Body of pancreas (tissue), 4 donors: ENCODE measurements at regions not wholly inside any gene's neighbourhood (a gene's known extent, or its start where the extent isn't known, plus 50 kb on each side); places are given as distances from the start of the nearest gene placed in this dataset.

Experiments used
- ATAC-seq: fragments of 150-250 bp; one replicate; pipeline ENCODE4 v1.9.1; 2016
- DNase-seq, 4 donors: peaks; one replicate each; pipeline ENCODE4 v3.0.0-alpha.2; 2019
- H3K27ac ChIP-seq, 4 donors: fragments of 200-600 bp; sonication (generic); 1 replicate in 3 of 4; 2 replicates in 1 of 4; pipeline versions ENCODE4 v1.5.1 to v1.6.1; 2016 to 2019; ENCODE audit warnings: mild to moderate bottlenecking in 1 of 4, mixed read lengths in 1 of 4, moderate library complexity in 1 of 4
- H3K27me3 ChIP-seq, 2 donors: fragments of 200-600 bp; sonication (generic); one replicate each; pipeline ENCODE4 v1.6.0; 2016; ENCODE audit warnings: mild to moderate bottlenecking in 1 of 2
- H3K36me3 ChIP-seq, 2 donors: fragments of 200-600 bp; sonication (generic); replicated peaks in 1 of 2; 2 replicates each; pipeline ENCODE4 v1.5.1; 2016; ENCODE audit warnings: low read depth in 2 of 2; ENCODE audit not compliant: insufficient read depth in 1 of 2
- H3K4me1 ChIP-seq: fragments of 200-600 bp; sonication (generic); one replicate; pipeline ENCODE4 v1.6.0; 2016
- H3K4me3 ChIP-seq, 2 donors: fragments of 200-600 bp; sonication (generic); 1 replicate in 1 of 2; 2 replicates in 1 of 2; pipeline ENCODE4 v1.5.1; 2016 to 2019
- H3K9me3 ChIP-seq, 3 donors: fragments of 200-600 bp; sonication (generic); 1 replicate in 2 of 3; 2 replicates in 1 of 3; pipeline ENCODE4 v1.5.1; 2016
- CTCF ChIP-seq, 7 experiments: fragments of 450-650 bp in 4 of 7; fragments of 200-600 bp in 3 of 7; sonication (generic) in 3 of 7; IDR thresholded peaks; one replicate each; pipeline ENCODE4 v1.5.1; 2016 to 2019; ENCODE audit warnings: antibody characterized with exemption in 7 of 7
- POLR2A ChIP-seq, 3 donors: fragments of 450-650 bp; IDR thresholded peaks; one replicate each; pipeline ENCODE4 v1.6.1; 2016; ENCODE audit warnings: antibody characterized with exemption in 3 of 3, mild to moderate bottlenecking in 2 of 3
- WGBS, 2 donors: methylation state at CpG; one replicate each; pipeline ENCODE4 v1.1.5; 2017; 5-methylcytosine and 5-hydroxymethylcytosine counted together
- intact Hi-C: fragments of 100-400 bp; cut with DNase I; formaldehyde crosslinking; loops from one replicate; pipeline ENCODE4 v1.15.1; 2023

- ATAC-seq (peak; percentile 51), DNase-seq (peak in 2 of 4 donors; percentile 31 to 60)
- Histone ChIP-seq H3K4me1 (peaks cover 54% of the 10 kb centered on the region), H3K27me3 (no peaks in the 10 kb centered on the region), H3K27ac (peak overlapping the region in 3 of 4 donors; percentile 86 to 92 (median 87)), H3K9me3 (no peaks in the 10 kb centered on the region), H3K36me3 (no peaks in the 10 kb centered on the region), H3K4me3 (no peak overlapping the region)
- TF ChIP-seq POLR2A (IDR thresholded peaks at IDR 0.05) = no peak
- no peak for TF ChIP-seq CTCF (IDR thresholded peaks at IDR 0.05)
- 56 to 83% methylated on average over 7 of the region's 7 CpGs for WGBS, 2 donors
- intact Hi-C loops = no loop called here
Measured at GRCh38 chr6:113630738-113631535, 226.2 kb upstream of the MARCKS start.

- WGBS, 2 donors = 56 to 64% methylated on average over 3 of the region's 3 CpGs
- TF ChIP-seq CTCF (IDR thresholded peaks at IDR 0.05) (no peak), POLR2A (IDR thresholded peaks at IDR 0.05) (no peak)
- Histone ChIP-seq H3K36me3 (no peaks in the 10 kb centered on the region), H3K4me3 (no peak overlapping the region), H3K9me3 (no peaks in the 10 kb centered on the region), H3K4me1 (peaks cover 61% of the 10 kb centered on the region), H3K27ac (peak overlapping the region; percentile 69 to 92 (median 86)), H3K27me3 (no peaks in the 10 kb centered on the region)
- no peak for DNase-seq
- intact Hi-C loops = no loop called here
- no peak for ATAC-seq
Measured at GRCh38 chr6:113631666-113632065, 225.5 kb upstream of the MARCKS start.

- H3K36me3 ChIP-seq = no peaks in the 10 kb centered on the region
- intact Hi-C loops = no loop called here
- ATAC-seq (peak; percentile 86), DNase-seq (peak; percentile 52 to 69 (median 56))
- H3K4me1 ChIP-seq = peaks cover 67% of the 10 kb centered on the region
- 3 to 5% methylated on average over 8 of the region's 8 CpGs for WGBS, 2 donors
- TF ChIP-seq CTCF (IDR thresholded peaks at IDR 0.05) = no peak
- TF ChIP-seq POLR2A (IDR thresholded peaks at IDR 0.05) = peak in 2 of 3 donors; percentile 48 to 55
- no peaks in the 10 kb centered on the region for H3K9me3 ChIP-seq
- H3K4me3 ChIP-seq = no peak overlapping the region
- no peaks in the 10 kb centered on the region for H3K27me3 ChIP-seq
- H3K27ac ChIP-seq = peak overlapping the region; percentile 82 to 92 (median 86)
Measured at GRCh38 chr6:113632220-113632864, 224.8 kb upstream of the MARCKS start.

GRCh38 chr6:113633638-113634037, 223.5 kb upstream of the MARCKS start:
- no peaks in the 10 kb centered on the region for H3K36me3 ChIP-seq
- intact Hi-C loops = no loop called here
- H3K4me3 ChIP-seq = no peak overlapping the region
- no peak for ATAC-seq
- H3K27ac ChIP-seq = peak overlapping the region in 1 of 4 donors; percentile 87
- no peaks in the 10 kb centered on the region for H3K27me3 ChIP-seq
- no peak for DNase-seq
- TF ChIP-seq POLR2A (IDR thresholded peaks at IDR 0.05) = no peak
- TF ChIP-seq CTCF (IDR thresholded peaks at IDR 0.05) = no peak
- H3K4me1 ChIP-seq = peaks cover 70% of the 10 kb centered on the region
- no peaks in the 10 kb centered on the region for H3K9me3 ChIP-seq
